ENCODE measurements at regions not wholly inside any gene's neighbourhood (a gene's known extent, or its start where the extent isn't known, plus 50 kb on each side); places are given as distances from the start of the nearest gene placed in this dataset.

DNA sequence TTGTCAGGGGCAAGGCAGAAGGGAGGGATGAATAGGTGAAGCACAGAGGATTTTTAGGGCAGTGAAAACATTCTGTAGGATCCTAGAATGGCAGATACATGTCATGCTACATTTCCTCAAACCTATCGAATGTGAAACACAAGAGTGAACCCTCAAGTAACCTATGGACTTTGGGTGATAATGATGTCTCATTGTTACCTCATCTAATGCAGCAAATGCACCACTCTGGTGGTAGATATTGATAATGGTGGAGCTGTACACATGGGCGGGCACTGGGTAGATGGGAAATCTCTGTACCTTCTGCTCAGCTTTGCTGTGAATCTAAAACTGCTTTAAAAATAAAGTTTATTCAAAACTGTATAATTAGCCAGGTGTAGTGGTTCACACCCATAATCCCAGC, 95.2 kb upstream of the NCK2 start:
- no peak for DNase-seq

DNA sequence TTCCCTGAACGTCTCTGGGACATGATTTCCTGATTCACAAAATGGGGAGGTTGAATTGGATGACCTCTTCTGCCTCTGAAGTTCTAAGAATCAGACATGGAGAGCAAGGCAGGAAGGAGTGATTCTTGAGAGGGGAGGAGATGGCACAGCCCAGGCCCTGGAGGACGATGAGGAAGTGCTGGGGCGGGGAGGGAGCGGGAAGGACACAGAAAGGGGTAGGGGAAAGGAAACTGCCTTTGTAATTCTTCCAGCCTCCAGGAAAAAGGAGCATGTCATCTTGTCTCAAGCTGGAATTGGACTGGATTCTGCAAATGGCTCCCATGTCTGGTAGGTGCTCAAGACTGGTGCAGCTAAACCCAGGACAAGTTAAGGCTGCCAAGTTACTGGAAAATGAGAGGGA, 97.0 kb upstream of the NCK2 start:
- no peak for DNase-seq

DNA sequence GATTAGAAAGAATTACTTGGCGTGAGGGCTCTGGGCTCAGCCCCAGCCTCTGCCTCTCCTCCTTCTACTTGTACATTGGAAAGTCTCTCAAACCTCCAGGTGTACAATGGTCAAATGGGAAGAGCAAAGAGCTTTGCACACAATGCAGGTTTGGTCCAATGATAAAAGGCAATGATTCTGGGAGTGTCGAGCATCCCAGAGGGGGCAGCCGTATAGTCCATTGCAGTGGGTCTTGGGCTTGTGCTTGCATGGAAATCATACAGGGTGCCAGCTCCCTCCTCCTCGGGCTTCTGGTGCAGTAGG, 98.0 kb upstream of the NCK2 start:
- no peak for DNase-seq

DNA sequence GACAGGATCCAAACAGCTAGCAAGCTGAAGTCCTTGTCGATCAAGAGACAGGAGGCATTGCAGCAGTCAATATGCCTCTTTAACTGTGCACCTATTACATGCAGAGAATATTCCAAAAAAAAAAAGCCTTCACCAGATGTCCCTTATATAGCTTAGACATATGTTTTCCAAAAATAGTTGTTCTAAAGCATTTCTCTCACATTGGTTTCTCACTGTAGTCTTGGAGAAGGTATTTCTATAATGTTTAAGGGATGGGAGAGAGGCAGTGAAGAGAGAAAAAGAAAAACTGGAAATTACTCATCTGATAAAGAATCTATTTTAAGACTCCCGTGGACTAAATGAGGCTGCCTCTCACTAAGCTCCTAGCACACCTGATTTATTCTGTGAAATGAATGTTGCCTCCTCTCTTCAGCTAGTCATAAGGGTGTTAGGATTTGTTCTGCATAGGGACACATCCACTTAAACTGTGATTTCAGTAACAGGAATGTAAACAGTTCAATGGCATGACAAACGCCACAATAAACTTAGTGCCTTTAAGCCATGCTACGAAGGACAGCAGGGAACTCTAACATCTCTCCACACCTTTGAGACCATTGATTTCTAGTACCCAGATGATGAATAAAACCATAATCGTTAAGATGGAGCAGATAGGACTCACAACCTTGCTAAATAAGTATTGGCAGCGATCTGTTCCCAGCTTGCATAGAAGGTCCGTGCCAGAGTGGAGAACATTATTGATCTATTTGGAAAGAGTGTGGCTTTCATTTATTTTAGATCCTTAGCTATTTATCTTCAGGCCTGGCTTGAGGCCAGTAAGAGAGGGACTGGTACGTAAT, 98.6 kb upstream of the NCK2 start:
- no peak for DNase-seq

DNA sequence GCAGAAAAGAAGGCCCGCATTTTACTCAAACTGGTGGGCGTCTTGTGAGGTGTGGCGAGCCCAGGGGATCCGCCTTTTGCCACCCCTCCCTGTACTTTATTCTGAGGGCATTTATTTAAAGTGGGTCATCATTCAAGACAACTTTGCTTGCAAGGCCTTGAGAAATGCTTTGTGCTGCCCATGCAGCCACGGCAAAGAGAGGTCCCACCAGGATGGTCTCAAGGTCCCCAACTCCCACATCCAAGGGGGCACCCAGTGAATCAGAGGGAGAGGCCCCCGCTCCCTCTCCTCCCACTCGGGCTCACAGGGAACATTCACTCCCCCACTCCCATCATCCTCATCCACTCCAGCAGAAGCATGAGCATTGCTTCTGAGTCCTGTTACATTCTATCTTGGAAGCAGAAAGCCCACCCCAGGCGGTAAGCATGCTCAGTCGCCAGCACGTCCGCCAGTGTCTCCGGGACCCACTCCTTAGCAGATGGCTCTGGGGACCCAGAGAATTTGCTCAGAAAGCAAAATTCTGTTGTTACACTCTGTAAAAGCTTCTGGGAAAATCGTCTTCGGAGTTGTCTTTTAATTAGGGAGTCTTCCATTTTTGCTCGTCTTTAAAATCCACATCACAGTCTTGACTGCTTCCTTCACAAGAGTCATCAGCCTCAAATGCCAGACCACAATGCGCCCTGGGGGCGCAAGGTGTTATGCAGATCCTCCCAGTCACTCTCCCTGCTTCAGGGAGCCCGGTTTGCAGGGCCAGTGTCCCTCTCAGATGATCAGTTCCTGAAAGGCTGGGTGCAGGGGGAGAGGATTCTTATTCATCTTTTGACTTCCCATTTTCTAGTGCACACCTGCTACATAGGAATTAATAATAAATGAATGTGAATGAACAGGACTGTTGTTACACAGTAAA, 99.4 kb upstream of the NCK2 start:
- no peak for DNase-seq

DNA sequence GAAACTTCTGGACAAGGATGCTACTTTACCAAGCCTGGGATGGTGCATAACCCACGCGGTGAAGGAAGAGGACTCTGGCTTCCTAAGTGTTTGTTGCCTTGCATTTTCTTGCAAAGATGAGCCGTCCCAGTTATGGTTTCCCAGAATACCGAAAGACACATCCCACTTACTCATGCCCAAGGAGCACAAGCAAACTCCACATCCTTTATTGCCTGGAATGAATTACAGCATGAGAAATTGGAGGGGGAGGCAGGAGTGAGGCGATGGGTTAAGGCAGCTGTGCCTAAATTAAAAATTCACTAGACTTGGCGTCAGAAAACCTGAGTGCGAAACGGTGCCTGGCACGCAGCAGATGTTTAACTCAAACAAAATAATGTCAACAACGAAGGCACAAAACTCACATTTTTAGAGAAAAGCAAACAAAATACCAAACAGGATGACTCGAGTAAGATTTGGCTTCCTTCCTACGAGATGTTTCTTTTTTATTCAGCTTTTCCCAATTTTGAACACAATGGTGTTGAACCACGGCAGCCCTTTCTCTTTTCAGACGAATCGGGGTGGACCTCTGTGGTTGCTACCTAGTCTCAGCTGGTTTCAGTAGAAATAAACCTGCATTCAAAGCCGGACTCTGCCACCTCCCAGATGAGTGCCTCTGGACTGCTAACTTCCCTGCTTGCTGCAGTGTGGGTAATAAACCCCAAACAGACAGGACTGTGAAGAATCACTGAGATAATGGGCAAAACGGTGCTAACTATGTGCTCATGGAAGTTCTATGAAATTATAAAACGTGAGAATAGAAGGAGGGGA, 100.3 kb upstream of the NCK2 start:
- DNase-seq: no peak

DNA sequence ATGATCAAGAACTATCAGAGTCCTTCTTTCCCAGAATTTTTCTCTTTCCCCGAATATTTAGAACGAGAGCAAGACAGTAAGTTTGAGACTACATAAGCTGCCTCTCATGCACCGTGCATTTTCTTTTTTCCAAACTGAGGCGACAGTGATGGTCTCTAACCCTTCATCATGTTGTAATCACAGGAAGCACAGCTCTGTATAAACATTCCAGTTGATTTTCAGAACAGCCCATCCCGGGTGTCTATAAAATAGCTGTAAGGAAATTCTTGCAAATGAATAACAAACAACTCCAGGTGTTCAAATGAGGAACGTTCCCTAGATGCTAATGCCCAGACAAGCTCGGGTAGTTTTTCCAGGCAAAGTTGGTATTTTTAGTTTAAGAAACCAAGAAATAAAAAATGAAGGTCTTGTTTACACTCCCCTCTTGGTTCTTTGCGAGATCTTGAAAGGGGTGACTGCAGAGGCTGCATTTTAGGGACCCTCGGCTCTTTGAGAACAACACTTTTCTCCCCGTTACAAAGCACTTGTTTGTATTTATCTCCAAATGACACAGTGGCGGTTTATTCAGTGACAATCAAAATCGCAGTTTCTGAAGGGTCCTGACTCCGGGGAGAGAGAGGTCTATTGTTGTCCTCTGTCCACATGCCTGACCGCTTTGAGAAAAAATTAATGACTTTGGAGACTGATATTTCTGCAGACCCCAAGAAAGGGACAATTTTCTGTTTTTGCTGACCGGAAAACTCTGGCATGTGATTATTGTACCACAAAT, 101.1 kb upstream of the NCK2 start:
- no peak for DNase-seq

DNA sequence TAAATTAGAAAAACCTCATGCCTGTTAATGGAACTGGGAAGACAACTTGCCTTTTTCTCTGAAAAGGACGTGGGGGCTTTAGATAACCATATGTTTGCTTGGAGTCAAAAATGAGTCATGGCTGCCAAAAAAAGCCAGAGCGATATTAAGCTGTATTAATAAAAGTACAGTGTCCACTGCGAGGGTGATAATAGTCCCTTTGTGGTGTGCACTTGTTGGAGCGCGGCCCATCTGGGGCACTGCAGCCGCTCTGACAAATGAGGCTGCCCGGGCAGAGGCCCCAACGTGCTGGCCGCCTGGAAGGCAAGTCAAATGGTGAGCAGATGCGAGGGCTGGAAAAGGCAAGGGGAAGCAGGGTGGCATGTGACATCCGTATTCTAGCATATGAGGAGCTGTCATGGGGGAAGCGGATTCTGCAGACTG, 103.3 kb upstream of the NCK2 start:
- DNase-seq: no peak

DNA sequence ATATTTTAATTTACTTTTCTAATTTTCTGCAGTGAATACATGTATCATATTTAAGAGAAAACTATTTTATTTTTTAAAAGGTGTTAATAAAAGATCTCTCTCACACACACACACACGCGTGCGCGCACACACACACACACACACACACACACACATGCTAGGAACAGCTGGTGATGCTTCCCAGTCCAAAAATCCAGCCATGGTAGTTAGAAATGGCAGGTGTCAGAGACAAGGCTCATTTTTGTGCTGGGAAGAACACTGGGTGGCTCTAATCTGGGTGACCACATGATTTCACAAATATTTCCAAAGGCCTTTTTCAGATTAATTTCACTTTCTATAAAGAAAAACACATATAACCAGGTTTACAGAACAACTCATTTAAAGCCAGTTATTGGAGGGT, 104.5 kb upstream of the NCK2 start:
- no peak for DNase-seq

DNA sequence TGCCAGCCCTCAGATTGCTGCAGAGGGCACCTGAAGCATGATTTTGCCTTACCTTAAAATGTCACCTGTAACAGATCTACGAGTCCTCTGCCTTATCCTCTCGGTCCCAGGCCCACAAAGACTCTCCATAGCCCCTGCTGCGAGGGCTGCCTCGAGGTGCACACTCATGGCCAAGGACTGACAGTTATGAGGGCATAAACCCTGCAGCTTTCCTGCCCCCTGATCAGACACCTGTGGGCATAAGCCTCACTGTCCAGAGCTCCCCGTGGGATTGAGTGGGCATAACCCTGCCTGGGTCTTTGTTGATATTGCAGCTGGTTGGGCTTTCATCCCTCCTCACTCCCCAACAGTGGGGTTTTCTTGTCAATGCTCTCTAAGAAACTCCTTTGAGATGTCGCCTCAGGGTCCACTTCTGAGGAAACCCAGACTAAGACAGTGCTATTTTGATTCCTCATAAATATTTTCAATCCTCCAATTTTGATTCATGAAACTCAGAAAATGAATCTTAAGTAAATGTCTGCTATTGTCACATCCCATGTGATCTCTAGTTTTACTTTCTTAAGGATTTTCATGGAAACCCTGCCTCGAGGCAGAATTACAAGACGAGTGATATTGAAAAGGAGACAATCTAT, 108.5 kb upstream of the NCK2 start:
- DNase-seq: no peak

DNA sequence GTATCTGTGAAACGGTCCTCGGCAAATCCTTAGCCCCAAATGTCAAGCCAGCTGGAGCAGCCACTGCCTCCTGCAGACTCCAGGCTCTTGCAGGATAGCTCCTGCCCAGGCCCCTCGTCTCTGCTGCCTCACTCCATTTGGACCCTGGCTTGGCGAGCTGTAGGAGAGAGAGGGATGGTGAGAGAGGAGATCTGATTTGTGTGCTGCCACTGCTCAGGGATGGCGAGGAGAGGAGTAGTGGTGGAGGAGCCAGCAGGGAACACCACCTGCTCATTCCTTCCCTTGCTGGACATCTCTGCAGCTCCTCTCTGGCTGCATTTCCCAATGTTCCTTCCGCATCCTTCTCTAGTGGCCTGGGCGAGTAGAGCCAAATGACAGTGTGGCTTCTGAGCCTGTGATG, 109.1 kb upstream of the NCK2 start:
- no peak for DNase-seq

DNA sequence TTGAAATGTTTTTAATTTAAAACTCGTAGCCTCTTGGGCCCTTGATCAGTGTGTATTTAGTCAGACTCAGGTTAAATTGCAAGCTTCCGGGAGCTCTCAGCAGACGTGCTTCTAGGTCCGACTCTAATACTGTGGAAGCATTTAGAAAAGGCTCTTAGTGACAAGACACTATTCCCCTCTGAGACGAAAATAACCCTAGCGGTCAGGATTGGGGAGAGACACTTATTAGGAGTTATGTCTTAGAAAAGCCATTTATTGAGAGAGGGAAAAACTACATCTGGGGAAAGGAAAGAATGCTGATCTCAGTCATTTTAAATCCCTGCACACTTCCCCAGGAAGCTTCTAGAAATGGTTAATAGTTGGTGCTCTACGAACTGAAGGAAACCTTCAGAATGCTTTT, 110.5 kb upstream of the NCK2 start:
- DNase-seq: no peak

DNA sequence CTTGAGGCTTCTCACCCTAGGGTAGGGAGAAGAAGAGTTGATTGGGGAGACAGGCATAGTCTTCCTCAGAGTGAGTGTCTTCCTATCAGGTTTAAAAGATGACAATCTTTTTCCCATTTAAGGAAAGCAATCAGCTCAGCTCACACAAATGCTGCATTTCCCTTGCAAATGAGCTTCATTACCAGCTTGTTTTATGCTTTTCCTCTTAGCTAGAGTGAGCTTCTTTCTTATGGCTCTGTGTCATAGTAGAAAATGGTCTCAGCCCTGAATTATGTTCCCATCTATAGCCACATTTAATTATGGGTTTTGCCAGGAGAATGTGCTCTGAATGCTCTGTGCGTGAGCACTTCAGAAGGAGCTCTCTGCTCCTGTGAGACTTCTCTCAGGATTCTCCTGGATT, 112.8 kb upstream of the NCK2 start:
- DNase-seq: no peak

DNA sequence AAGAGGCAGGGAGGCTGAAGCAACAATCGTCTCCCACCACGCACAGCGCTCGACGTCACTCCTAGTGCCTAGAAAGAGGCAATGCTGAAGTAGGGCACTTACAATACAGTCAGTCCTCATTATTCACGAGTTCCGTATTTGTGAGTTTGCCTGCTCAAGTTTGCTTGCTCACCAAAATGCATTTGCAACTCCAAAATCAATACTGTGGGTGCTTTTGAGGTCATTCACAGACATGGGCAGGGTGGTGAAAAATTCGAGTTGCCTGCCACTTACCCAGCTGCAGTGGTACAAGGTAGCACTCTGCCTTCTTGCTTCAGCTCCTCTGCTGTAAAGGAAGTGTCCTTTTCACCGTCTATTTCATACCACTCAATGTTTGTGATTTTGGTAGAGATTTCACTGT, 113.7 kb upstream of the NCK2 start:
- DNase-seq: no peak

DNA sequence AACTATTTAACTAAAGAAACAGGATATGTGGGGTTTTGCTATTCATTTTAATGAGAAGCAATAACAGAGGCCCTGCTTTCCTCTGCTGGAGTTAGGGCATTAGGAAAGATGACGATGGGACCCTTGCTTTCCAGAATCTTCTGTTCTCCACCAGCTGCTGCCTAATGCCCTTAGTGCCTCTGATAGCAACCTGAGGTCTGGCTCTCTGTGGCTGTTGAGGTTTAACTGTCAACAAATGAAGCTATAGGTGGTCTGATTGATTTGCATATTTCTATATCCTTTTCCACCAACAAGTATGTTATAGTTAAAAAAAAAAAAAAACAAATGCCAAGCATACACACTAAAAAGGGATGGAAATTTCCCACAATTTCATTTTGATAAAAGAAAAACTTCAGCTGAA, 115.1 kb upstream of the NCK2 start:
- no peak for DNase-seq

DNA sequence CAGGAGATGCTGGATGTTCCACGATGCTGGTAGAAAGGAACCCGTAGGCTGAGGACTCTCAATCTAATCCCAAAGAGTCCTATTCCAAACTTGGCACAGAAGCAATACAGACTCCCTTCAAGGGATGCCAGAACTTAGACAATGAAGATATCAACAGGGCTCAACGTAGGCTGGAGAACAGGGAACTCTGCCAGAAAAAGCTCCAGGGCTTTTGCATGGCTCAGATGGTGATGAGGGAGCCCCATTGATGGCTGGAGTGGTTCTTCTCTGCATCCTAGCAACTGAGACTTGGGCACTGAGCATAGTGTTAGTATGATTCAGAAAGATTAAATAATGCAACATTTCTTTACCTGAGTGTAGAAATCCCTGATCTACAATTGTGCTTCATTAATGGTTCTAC, 117.2 kb upstream of the NCK2 start:
- no peak for DNase-seq

DNA sequence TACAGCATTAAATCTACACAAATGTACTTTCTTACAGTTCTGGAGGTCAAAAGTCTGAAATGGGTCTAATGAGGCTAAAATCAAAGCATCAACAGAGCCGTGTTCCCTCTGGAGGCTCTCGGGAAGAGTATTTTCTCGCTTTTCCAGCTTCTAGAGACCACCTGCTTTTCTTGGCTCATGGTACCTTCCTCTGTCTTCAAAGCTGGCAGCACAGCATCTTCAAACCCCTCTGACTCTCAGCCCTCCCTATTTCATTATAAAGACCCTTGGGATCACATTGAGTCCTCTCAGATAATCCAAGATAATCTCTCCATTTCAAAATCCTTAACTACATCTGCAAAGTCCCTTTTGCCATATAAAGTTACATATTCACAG, 117.8 kb upstream of the NCK2 start:
- no peak for DNase-seq

DNA sequence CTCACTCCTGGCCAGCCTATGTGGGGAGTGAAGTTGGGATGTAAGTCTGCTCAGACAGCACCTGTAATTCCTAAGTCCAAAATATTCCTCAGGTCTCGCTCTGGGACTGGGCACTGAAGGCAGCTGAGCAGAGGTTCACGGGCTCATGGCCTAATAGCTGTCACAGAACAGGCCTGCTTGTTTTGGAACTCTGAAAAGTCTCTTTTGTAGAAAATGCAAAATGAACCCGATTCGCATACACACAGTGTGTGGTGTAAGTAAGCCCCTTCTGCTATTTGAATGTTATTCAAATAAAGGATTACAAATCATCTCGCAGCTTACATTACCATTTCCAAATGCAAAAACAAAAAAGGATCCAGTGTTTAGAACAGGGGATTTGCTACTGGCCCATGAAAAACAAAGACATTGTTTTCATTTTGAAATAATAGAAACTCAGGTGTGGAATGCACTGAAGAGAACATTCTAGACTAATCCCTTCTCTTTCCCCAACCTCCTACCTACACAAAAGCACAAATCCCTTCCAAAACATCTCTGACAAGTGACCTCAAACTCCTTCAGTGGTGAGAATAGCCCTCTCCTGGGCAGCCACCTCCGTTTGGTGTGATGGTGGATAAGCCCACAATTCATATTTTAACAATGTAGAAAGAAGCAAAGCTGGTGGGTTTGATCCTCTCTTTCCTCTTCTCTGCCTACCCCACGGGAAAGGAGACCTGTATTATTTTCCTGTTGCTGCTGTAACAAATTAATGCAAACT, 118.3 kb upstream of the NCK2 start:
- DNase-seq: no peak

DNA sequence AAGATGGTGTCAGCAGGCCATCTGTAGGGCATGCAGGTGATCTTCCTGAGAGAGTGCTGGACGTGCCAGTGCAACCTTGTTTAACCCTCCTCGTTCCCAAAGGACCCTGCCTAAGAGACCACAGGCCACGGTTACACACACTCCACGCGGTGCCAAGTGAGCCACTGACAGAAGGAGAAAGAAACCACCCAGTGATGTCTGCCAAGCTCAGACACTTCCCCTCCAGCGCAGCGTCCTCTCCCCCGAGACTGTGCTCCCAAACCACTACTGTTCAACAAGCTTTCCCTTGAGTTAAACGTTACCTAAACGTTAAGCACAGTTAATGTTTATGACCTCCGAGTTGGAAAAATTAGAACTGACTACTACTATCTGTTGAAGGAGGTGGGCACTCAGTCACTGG, 119.1 kb upstream of the NCK2 start:
- DNase-seq: no peak

DNA sequence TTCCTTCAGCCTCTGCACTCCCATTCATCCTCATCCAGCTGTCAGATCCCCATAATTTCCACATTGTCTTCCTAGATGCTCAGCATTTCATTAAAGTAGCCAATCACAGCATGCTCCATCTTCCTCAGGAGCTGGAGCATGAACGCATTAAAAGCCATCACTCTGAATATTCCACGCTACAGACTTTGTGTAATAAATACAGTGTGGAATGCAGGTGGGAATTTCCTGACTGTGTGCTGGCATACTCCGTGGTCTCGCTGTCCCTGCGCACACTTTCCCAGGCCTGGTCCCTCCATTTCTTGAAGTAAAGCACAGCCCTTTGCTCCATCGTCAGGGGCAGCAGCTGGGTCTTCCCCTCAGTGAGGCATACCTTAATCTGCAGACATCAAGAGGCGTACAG, 123.7 kb upstream of the NCK2 start:
- no peak for DNase-seq

DNA sequence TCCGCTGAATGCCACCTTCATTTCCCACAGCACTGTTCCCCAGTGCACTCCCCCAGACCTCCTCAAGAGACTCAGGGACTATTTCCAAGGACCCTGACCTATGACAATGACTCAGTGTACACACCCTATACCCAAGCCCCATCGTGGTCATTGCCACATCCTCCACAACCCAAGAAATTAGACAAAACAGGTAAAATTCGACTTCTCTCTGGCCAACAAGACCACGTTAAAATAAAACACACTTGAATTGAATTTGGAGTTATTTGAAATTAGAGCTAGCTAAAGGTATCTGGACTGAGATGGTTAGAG, 126.4 kb upstream of the NCK2 start:
- no peak for DNase-seq
